Activated CD4-positive, alpha-beta T cell treated with anti-CD3 and anti-CD28 coated beads for 1 hour (primary cell): ENCODE measurements at regions not wholly inside any gene's neighbourhood (a gene's known extent, or its start where the extent isn't known, plus 50 kb on each side); places are given as distances from the start of the nearest gene placed in this dataset.

Experiments
- DNase-seq: peaks from one replicate; pipeline ENCODE4 v3.0.0-alpha.2; 2020

DNA sequence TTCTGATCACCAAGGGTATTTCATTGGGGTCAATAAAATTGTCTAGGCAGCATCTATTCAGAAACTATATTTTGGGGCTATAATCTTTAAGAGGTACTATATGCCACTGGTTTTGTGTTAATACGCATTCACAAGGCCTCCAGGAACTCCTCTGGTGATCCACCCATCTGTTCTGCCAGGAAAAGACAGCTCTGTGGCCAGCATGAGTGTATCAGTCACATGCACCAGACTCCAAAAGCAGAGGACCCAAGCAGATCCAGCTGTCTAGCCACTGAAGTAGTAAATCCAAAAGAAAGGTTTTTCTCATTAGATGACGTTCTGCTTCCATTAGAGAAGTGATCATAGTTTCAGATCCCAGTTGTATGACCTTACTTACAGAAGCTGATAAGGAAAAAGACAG, 199.6 kb upstream of the CELF2 start:
- DNase-seq: no peak

DNA sequence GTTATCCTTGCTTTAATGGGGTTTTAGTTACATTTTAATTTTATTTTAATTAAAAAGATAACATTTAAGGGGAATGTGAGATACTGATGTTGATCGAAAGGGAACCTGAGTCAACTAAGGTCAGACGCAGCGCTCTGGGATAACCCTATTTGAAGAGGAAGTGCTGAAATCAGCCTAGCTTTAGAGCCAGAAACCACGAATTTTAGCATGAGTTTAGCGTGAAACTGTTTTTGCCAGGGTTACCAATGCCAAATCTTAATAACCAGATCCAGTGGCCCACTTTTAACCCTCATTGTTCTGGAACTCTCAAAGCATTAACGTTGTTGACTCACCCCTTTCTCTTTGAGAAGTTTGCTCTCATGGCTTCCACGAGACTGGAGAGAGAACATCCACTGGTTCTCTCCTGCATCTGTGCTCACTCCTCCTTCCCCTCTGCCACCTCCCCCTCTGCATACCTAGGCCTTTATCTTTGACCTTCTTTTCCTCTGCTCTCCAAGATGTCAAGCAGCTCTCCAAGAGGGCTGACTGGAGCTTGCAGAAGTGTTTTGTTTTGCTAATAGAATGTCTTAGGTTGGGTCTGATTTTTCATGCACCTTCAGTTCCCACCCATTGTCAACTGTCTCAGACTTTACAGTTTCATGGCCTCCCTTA, 198.3 kb upstream of the CELF2 start:
- no peak for DNase-seq

DNA sequence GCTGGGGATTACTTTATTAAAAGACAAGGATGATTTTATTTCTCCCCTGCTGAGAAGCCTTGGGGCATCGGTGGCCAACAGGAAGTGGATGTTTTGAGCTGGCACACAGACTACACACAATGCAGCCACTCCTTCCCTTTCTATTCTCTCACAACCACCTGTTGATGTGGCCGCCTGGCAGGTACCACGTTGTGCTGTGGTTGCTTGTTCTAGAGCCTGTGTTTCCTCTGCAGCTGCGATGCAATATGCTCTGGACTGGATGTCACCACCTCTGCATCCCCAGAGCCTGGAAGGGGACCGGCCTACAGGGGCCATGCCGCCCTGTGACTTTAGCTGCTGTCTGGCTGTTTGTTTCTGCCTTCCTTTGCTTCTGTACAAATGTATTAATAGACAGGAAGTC, 195.7 kb upstream of the CELF2 start:
- DNase-seq: no peak

DNA sequence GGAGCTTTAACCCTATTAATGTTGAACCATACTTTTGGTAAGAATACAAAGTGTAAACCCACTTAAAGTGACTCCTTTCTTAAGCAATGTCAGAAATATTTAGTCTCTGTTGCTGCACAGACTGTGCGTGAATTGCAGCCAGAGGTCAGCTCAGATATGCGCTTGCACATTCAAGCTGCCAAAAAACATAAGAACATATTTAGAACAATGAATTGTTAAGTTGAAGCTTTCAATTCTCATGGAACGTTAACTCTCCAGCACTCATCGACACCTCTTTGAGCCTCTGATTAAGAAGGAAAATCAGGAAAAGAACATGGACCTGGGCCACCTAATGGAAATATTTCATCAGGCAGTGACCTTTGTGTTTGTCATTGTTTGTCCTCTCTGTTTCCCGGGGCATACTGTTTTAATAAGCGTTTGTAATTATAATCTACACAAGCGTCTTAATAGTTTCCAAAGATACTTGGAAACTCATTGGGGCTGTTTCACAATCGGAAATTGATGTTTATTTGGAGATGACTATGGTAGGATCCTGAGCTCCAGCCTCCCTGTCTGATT, 193.0 kb upstream of the CELF2 start:
- no peak for DNase-seq

DNA sequence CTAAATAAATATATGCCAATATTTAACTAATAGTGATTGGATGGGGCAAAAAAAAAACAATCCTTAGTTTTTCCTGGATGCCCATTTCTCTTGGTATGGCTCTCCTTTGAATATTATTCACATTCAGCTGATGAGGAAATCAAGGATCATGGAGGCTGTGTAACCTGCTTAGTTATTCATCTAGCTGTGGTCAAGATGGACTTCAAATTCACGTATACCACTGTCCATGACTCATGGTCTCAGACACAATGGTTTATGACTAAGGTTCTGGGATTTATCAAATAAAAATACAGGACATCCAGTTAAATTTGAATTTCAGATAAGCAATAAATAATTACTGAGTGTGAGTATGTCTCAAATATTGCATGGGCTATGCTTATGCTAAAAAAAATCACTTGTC, 191.5 kb upstream of the CELF2 start:
- DNase-seq: no peak

DNA sequence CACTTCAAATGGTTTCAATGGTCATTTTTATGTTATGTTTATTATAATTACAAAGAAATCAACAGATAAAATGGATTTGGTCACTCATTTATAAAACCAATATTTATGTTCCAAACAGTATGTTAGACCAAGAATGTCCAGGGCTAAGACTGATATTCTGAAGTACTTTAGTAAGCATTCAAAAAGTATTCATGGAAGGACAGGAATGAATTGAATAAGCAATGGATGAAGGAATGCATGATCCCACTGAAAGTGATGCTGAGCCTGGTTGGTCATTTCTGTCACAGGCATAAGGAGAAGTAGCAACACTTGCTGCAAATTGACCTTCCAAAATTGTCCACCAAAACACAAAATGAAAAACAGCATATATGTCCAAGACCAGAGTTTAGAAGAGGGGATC, 189.0 kb upstream of the CELF2 start:
- no peak for DNase-seq

DNA sequence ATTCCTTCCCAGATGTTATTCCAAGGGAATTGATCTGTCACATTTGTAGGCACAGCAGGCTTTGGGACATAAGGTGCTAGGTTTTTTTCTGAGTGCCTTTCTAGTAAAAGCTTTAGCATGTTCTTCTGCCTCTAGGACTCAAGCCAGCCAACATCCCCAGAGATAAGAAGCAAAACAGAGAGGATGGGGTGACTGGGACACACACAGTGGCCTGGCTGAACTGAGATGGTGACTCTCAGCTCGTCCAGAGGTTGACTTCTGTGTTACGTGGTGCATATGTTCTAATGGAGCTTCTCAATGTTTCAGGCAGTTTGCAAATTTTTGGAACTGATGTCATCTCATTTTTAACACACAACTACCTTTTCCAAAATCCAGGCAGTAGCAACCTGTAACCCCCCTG, 188.1 kb upstream of the CELF2 start:
- DNase-seq: no peak

DNA sequence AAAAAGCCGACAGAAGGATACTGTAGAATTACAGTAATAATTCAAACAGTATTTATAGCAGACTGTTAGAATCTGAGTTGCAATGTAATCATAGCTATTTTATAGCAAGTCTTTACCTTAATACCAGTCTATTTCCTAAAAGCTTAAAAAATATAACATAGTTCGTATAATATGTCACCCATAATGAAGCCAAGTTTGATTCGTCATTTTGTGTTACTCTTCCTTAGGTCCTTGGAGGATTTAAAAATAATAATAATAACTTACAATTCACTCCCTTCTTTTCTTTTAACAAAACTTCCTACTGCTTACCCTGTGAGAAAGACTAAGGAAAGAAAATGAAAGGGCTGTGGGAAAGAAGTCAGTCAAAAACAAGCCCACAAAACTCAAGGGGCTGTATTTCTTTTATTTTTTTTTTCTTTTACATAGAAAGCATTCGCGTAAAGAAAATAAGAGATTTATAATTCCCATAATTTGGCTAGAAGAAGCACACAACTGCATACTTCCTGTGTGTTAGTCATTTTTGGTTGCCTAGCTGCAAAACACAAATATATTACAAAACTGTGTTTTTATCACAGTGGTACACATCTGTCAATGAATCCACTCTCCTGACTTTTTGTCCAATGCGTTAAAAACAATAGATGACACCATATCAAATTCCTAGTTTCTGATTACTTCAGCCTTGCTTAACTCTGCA, 187.2 kb upstream of the CELF2 start:
- DNase-seq: no peak

DNA sequence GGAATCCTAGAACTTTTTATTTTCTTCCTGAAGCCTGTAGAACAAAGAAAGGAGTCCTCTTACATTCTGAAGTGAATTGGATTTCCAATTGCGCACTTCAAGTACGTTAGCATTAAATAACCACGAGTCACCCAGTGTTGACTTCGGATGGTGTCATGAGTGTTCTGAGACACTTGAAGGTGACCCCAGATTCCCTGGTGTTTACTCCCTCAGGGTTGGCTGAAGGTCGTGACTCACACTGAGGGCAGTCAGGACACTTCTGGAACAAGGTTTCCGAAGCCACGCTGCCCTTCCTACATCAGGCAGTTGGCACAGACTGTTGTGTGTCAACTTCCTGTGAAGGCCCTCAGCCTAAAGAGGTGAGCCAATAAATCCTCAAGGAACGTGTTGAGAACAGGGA, 186.6 kb upstream of the CELF2 start:
- DNase-seq: no peak

DNA sequence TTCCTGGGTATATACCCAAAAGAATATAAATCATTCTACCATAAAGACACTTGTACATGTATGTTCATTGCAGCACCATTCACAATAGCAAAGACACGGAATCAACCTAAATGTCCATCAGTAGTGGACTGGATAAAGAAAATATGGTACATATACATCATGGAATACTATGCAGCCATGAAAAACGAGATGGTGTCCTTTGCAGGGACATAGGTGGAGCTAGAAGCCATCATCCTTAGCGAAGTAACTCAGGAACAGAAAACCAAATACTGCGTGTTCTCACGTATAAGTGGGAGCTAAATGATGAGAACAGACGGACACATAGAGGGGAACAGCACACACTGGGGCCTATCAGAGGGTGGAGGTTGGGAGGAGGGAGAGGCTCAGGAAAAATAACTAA, 183.7 kb upstream of the CELF2 start:
- no peak for DNase-seq

DNA sequence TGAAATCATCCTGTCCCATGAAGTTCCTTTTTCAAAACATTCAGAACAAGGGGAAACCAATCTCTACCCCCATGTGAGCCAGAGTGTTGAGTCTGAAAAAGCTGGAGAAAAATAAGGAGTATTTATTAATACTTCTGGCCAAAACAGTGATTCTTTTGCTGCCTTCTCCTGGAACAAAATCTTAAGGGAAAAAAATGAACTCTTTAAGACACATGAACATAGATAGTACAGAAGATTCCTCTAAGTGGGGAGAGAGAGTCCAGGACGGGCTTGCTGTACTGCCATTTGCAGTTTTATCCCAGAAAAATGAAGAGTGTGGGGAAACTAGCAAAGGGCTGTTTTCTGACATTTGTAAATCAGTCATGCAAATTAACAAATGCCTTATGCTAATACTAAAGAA, 173.4 kb upstream of the CELF2 start:
- DNase-seq: no peak

DNA sequence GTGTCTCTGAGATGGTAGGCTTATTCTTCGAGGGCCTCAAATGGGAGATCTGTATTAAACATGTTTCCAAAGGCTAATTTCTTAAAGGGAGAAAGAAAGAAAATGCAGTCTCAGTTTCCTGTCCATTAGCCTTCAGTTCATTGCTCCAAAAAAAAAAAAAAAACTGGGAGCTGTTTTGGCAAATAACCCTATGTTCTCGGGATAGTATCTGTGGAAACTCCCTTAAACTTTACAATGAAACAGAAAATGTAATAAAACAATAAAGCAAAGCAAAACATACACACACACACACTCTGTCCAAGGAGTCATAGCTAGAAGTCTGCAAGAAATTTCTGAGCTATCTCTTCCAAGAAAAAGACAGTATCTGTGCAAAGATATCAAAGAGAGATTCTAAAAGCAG, 172.5 kb upstream of the CELF2 start:
- DNase-seq: no peak

DNA sequence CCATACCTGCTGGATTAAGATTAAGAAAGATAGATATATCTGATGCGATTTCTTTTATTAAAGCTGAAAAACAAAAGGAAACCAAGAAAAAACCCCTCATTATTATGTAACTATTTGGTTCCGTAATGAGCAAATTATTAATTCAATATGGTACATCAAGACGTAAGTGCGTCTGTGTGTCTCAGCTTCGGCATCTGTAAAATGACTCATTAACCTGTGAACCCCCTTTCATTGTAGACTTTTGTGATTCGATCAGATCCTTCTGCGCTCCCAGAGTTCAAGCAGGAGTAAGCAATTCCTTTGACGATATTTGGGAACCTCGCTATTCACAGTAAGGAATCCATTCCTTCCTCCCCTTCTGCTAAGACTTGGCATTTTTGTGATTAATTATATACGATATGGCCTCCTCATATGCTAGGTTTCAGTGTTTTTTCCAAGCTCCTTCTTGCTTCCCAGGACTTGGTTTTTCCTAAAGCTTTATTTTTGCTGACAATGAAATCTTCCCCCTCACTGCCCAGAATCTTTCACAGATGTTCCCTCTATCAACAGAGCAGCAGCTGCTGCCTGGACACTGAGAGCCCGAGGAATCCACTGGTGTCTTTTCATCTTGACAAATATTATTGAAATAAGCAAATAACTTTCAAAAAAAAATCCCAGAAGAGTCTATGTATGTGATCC, 171.7 kb upstream of the CELF2 start:
- no peak for DNase-seq

DNA sequence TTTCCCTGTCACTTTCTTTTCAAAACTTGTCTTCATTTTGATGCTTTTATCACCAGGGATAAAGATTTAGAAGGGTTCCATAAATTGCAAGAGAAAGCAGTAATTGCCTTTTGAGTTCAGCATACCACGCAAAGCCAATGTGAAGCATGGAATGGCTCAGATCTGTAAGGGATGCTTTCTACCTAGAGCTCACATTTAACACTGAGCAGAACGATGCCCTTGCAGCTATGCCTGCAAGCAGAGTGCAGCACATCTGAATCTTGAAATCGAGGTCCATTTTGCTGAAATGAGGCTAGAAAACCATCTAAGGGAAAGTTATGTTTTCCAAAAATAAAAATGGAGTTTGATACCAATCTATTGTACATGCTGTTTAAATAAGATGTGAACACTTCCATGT, 171.2 kb upstream of the CELF2 start:
- DNase-seq: no peak

DNA sequence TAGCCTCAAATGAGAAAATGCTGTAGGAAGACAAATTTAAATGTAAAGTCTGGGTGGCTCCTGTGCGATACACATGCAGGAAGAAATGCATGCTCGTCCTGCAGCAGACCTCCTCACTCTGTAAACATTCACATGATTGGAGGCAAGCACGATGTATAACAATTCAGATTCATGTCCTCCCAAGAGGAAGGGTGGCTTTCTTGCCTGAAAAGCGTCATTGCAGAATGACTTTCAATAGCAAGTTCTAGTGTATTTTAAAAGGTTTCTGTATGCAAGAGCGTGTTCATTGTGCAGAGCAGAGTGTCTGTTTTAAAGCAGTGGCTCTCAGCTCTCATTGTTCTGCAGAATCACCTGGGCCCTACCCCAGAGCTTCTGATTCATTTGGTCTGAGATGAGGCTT, 170.3 kb upstream of the CELF2 start:
- no peak for DNase-seq

DNA sequence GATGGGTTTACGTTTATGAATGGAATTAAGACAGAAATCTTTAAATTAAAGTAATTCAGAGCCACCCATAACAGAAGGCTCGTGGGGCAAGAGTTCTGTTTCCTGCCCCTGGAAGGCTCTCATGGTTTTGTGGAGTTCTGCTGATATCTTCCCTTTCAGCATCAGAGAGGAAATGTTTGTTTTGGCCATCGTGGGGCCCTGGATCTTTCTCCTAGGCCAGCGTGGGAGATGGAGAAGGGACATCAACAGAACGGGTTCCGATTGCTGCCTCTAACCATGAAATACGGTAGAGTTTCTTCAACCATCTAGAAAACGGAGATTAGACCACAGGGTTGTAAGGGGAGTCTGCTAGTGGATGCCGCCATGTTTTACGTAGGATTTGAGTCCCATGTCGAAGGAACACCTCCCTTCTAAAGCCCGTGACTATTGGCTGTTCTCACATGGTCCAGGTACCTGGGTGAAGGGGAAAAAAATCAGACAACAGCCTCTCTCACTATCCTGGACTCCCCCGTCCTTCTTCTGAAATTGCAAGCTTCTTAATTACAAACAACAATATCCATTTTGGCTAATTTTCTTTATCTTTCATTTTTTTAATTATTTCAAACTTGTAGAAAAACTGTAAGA, 169.1 kb upstream of the CELF2 start:
- no peak for DNase-seq

DNA sequence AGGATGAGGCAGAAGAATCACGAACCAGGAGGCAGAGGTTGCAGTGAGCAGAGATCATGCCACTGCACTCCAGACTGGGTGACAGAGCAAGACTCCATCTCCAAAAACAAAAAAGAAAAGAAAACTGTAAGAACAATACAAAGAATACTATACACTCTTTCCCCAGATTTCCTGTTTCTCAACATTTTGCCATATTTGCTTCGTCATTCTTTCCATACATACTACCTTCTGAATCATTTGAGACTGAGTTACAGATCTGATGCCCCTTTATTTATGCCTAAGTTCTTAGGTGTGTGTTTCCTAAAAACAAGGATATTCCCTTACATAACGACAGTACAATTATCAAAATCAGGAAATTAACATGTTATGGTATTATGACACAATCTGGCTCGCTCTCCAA, 168.4 kb upstream of the CELF2 start:
- no peak for DNase-seq

DNA sequence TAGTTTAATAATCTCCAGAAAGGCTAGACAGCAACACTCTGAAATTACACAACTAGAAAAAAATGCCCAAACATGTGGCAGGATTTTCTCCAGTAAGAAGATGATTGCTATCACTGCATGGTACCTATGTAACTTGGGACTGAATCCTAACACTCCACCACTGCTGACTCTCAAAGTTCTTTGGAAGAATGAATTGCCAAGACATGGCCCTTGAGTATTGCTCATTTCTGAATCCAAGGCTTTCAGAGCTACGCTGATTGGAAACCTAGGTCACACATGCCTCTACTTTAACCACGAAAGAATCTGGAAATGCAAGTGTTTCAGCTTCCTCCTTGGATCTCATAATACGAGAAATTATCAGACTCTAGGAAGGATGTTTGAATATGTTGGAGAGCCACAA, 167.5 kb upstream of the CELF2 start:
- DNase-seq: no peak

DNA sequence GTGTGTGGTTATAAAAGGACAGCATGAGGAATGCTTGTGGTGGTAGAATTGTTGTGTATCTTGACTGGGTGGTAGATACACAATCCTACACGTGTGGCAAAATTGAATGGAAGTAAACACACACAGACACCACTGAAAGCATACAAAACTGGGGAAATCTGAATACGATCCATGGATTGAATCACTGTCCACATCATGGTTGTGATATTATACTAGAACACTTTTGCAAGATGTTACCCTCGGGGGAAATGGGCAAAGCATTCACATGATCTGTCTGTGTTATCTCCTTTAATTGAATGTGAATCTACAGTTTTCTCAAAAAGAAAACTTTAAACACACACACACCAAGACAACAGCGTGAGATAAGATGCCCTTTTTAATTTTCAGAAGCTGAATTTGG, 165.2 kb upstream of the CELF2 start:
- DNase-seq: no peak

DNA sequence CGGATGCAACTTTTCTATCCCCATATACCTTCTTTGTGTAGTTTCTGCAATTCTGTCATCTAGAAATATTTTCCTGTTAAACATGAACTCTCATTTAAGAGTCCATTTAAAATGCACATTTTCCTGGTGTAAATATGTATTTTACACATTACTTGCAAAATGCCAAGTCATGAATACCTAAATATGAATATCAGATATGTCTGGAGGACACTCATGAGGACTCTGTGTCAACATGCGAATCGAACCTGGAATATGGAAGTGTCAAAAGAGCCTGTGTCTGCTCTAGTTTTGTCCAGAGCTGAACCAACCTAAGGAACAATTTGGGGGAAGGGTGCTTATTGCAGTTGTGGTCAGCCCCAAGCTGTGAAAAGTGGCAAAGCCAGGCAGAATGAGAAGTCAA, 163.7 kb upstream of the CELF2 start:
- no peak for DNase-seq

DNA sequence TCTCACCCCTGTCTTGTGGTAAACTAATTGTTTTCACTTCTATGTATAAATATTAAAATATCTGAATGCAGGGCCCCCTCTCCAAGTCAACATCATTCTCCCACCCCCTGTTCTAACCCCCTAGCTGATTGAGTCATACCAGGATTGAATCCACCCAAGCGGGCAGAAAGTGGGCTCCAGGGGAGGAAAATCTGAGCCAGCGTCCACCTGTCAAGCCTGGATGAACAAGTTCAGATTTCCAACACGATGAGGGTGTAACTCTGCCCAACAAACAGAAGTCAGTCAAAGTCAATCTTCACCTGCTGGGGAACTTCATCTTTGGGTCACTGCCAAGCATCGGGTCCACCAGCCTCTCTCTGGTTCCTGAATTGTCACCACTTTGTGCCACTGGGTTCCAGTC, 162.9 kb upstream of the CELF2 start:
- no peak for DNase-seq

DNA sequence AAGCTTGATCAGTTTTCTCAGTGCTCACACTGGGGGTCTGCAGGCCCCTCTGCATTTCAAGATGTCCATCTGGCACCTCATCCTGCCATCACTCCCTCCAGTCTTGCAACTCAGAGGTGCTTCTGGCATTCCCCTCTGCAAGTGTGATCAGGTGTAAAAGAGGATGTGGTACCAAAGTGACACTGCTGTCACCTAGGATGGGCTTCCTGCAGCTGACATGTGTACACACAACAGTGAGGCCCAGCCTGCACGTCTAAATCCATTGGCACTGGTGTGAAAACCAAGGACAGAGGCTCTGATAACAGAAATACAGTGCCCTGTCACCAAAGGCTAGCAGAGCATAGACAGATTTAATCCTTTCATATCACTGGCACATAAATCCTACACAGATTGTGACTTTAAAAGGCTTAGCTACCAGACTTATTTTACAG, 162.5 kb upstream of the CELF2 start:
- no peak for DNase-seq

DNA sequence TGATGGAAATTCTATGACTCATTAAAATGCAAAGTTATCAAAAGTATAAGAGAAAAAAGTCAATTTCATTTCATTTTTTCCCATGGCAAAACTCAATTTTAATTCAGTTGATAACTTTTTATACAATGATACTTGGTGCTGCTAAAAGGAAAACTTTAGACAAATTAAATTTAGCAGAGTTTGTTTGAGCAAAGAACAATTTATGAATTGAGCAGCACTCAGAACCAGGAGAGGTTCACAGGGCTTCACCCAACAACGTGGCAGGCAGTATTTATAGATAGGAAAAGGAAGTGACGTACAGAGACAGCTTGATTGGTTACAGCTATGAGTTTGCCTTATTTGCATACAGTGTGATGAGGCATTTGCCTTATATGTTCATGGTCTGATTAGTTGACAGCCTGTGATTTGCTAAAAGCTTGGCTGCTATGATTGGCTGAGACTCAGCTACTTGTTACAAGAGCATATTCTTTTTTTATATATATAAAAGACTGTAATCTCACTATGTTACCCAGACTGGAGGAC, 157.2 kb upstream of the CELF2 start:
- no peak for DNase-seq

DNA sequence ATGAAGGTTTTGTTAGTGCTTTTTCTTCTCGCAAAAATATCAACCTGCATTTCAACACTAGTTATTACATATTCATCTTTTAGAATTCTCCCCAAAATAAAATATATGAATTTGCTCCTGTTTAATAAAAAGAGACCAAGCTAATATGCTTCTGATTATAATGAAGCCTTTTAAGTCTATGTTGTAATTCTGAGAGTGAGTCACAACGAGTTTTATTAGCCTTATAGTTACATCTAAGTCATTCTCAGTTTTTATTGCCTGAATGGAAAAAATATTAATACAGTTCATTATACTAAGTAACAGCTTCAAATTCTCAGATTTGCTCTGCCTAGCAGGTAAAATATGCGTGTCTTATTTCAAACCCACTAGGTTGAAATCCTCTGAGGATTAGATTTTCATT, 152.4 kb upstream of the CELF2 start:
- DNase-seq: no peak
